Activated CD4-positive, alpha-beta T cell treated with anti-CD3 and anti-CD28 coated beads, Interleukin-2, amount 50 U/mL, for 16 hours (primary cell): ENCODE measurements at regions not wholly inside any gene's neighbourhood (a gene's known extent, or its start where the extent isn't known, plus 50 kb on each side); places are given as distances from the start of the nearest gene placed in this dataset.
"Not testable (repeated sequence)": the region's sequence is repeated elsewhere in the genome, so short reads cannot be mapped to it uniquely, and the experiment has no call there.

ENCODE experiments used
- DNase-seq: peaks from one replicate; pipeline ENCODE4 v3.0.0-alpha.2; 2020

DNA sequence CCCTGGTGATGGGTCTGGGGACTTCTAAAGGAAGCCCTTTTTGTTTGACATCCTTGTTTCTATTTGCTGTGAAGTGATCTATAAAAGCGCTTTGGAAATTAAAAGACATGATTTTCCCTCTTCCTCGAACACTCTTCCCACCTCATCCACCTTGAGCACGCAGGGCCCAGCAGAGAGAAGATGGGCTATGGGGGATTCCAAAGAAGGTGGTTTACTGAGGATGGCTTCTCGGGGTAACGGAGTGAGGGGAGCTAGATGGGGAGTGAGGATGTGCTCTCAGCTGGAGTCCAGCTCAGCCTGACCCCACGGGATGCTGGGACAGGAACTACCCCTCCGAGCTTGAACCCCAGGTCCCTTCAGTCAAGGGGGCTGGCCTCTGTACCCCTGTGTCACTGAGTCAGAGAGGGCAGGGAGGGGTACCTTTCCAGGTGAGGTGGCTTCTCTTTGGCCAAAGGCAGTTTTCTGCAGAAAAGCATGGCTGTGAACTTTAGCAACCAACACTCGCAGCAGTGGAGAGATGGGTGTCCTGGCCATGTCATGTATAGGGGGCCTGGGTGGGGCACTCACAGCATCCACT lies 180.7 kb upstream of the SMAD3 start:
- no peak for DNase-seq

DNA sequence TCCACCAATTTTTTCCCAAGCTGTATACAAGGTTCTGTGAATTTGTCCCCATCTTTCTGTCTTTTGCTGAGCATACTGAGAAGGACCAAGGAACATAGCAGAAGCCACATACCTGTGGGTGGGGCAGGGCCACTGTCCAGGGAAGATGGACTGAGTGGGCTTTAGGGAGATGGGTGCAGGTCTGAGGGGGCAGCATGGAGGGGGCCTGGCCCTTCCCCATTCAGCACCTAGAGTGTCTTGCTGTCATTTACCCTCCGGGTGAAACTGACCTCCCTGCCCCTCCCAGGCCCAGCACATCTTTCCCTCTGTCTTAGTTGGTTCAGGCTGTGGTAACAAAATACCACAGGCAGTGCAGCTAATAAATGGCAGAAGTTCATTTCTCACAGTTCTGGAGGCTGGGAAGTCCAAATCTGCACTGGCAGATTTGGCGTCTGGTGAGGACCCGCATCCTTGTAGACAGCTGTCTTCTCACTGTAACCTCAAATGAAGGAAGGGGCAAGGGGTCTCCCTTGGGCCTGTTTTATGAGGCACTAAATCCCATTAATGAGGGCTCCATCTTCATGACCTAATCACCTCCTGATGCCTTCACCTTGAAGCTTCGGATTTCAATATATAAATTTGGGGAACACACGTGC lies 180.0 kb upstream of the SMAD3 start:
- no peak for DNase-seq

DNA sequence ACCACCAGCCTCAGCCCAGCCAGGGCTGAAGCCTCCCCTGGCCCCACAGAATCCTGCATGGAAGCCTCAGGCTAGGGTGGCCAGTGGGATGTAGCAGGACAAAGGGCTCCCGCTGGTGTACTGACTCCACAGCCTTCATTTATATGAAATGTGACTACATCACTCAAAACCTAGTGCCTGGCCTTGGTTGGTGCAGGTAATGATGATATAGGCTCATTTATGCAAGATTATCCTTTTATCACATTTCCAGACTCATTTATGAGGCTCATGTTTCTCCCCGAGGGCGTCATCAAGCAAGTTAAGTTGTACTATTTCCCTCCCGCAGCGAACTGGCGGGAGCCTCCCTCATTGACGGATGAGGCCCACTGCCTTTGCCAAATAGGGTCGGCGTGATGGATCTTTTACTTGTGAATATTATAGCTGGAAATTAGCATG lies 179.1 kb upstream of the SMAD3 start:
- DNase-seq: no peak

DNA sequence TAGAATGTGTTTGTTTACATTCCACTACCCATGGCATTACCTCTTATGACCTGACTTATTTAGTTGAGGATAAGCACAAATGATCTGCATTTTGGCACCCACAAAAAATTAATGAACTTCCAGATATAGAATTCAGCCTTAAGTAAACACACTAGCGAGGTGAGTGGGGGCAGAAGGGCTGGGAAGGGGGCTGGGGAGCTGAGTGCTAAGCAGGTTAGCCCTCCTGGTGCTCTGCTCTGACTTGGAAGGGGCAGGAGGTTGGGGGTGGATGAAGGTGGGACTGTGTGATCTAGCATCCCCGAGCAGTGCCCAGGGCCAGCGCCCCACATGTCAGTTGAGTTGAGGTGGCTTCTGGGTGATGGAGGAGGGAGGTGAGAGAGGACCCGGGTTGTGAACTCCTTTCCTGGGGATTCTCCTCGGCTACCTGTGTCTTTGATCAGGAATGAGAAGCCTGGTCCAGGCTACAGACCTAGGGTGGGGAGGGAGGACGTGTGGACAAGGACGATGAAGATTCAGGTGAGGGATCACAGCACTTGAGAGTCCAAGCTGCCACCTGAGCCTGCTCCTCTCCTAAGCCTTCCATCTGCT lies 178.6 kb upstream of the SMAD3 start:
- DNase-seq: no peak

DNA sequence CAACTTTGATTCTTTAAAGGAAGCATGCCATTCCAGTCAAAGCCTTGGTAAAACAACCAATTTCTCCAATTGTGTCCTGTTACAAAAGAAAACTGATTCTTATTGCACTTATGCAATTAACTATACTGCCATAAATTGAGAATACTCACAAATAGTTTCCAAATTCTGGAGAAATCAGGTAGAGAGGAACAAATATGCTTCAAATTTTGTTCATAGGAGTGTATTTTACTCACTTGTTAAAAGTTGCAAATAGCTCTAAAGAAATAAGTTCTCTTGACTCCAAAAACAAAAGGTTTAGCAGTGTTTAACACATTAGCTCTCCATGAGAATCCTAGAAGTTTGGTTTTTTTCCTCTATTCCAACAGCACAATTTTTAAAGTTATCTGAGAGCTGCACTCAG lies 176.1 kb upstream of the SMAD3 start:
- not testable (repeated sequence) for DNase-seq

DNA sequence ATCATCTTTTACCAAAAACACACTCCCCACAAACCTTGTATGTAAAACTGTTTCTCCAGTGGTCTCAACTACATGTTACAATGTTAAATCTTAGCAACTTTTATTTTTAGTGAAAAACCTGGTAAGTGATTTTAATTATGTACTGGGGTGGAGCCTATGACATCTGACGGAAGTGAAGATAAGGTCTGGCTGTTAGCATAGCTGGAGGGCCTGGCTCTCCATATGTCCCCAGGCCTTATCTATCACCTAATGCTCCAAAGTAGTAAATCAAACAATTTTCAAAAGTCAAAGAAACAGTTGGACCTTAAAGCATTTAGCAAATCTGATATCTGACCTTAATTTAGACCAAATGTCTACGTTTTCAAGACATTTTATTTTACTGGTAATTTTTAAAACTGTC lies 173.6 kb upstream of the SMAD3 start:
- no peak for DNase-seq

DNA sequence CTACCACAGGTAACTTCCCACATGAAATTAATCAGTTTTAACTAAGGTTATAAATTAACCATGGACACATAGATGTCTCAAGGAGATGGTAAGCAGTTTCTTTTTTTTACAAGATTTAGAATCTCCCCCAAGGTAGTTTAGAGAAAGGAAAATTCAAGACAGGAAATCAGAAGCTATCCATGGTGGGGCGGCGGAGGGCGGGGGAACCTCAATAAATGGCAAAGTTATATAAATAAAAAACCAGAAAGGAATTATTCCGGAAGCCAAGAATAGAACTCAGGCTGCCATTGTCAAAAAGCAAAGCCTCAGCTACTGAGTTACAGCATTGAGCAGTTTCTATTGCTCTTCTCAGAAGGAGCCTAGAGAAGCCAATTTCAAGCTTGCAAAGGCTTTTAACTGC lies 172.1 kb upstream of the SMAD3 start:
- no peak for DNase-seq

DNA sequence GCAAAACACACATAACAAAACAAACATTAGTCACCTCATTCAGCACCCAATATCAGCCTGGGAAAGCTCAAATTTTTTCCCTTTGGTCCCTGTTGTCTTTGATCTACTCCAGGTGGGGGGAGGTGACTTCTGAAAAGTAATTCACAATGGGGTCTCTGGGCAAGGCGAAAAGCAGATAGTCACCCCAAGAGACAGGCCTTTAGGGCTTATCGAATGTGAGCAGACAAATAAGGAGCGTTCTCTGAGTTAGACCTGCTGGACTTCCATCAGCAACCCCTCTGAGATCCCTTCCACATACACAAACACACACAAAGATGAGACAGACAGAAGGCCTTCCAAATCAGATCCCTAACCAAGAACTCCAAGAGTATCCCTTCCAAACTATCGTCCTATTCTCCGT lies 171.0 kb upstream of the SMAD3 start:
- DNase-seq: no peak

DNA sequence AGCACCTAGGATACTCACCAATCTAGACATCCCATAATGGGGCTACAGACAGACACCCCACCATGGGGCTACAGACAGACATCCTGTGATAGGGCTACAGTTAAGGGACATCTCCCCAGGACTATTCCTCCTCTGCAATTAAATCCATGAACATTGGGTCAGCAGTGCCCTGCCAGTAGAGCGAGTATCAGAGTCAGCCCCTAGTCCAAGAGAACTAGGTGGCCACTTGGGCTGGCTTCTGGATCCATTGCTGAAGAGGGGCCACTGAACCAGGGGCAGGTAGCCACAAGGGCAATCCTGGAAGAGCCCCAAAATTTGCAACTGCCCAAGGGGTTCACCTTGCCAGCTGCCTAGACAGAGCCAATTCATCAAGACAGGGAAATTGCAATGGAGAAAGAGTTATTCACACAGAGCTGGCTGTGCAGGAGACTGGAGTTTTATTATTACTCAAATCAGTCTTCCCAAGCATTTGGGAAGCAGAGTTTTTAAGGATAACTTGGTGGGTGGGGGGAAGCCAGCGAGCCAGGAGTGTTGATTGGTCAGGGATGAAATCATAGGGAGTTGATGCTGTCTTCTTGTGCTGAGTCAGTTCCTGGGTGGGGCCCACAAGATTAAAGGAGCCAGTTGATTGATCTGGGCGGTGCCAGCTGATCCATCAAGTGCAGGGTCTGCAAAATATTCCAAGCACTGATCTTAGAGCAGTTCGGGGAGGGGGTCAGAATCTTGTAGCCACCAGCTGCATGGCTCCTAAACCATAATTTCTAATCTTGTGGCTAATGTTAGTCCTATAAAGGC lies 170.2 kb upstream of the SMAD3 start:
- no peak for DNase-seq

DNA sequence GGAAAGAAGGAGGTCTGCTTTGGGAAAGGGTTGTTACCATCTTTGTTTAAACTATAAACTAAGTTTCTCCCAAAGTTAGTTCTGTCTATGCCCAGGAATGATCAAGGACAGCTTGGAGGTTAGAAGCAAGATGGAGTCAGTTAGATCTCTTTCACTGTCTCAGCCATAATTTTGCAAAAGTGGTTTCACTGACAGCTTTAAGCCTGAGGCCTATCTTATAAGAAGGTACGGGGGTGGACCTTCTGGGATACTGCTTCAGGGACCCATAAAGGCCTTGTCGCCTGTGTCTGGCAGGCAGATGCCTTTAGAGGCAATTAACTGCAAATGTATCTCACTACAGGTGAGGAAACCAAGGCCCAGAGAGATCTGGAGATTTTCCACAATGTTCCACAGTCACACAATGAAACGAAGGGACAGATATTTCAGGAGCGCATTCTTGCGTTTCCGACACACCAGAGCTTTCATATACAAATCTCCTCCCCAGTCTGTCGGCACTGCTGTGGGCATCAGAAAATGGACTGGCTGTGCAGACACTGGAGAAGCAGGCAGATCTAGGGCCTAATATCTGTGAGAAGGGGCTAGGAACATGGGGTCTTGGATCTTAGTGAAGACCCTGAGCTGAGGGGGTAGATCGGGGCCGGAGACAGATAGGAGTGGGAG lies 169.5 kb upstream of the SMAD3 start:
- DNase-seq: no peak

DNA sequence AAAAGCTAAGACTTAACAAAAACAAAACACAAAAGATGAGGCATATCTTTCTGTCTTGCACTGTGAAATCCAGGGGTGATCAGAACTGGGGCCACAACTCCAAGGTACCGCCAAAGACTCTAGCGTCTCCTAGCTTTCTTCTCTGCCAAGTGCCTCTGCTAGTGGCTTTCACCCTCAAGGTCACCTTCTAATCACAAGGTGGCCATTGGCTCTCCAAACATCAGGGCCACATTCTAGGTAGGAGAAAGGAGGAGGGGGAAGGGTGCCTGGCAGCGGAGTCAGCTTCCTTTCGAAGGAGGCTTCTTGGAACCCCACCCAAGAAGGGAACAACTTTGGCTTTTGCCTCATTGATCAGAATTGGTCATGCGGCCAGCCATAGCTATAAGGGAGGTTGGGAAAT lies 168.8 kb upstream of the SMAD3 start:
- DNase-seq: no peak

DNA sequence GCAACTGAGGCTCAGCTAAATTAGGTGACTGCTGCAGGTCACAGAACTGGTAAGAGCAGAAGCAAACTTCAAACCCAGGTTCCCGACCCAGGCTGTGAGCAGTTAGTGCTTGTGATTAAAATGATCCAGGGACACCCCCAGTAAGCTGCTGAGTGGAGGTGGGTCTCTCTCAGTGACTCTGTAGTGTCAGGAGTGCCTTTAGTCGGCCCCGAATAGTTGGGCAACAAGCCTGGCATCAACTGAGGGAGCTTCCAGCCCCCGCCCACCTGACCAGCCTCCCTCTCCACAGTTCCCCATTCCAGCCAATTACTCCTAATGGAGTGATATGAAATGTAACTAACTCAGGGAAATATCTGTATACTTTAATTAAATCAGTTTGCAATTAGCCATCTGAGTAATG lies 168.0 kb upstream of the SMAD3 start:
- no peak for DNase-seq

DNA sequence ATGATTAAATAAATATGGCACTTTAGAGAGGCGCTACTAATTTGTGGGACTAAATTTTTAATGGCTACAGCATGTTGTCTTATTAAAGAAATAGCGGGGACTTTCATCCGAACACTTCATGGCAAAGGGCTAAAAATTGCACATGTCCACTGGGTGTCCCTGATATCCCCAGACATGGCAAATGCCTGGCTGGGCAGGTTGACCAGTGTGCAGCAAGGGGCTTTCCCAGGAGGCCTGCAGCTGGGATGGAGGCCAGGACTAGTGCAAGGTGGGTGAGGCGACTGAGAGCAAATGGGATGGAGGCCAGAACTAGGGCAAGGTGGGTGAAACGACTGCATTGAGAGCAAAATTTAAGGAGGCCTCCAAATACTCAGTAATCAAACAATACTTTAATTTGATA lies 167.4 kb upstream of the SMAD3 start:
- DNase-seq: no peak

DNA sequence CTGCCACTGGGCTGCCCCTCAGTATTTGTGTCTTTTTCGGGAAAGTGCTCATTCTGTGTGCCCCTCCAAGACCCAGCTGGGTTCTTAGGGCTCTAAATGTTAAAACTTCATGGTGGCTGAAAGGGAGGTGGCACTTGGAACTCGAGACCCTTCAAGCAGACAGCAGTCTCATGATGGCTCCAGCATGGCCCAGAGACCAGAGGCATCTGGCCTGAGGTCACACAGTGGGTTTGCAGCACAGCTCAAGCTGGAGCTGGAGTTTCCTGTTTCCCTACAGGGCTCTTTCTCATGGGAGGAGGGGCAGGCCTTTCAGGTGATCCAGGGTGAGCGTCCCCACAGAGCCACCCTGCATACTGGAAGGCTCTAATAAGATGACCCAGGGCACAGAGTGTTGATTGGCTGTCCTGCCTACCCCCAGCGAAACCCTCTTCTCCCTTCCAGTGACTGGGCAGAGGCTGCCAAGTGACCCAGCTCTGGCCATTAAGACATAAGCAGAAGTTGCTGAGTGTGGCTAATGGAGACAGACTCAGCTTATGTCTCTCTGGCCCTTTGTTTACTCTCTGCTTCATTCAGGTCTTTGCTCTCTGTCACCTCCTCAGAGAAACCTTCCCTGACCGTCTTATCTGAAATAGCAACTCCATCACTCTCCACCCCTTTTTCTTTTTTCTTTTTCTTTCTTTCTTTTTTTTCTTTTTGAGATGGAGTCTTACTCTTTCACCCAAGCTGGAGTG lies 166.6 kb upstream of the SMAD3 start:
- no peak for DNase-seq

DNA sequence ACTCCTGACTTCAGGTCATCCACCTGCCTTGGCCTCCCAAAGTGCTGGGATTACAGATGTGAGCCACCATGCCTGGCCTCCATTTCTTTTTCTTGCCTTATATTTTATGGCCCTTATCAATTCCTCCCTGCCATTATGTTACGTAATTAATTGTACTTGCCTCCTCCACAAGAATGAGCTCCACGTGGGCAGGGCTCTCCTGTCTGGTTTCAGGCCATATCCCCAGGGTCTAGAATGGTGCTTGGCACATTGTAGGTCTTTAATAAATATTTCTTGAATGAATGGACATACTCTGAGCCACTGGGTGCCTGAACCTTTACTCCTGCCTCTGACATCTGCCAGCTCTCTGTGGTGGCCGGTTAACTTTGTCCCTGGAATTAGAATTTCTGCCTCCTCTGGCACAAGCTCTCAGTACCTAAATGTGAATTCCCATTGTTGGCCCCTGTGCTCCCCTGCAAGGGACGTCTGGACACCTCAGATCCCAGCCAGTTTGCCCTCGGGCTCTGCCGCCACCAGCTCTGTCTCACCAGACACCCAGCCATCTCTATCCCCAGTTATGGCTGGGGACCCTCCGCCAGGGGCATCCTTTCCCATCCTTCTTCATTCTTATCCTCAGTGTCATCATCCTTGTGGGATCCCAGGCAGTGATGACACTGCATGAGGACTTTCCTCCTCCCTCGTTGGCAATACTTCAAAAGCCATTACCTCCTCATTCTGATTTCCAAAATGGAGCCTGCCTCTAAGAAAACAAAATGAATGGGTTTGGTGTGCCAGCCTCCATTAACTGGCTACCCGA lies 165.6 kb upstream of the SMAD3 start:
- no peak for DNase-seq

DNA sequence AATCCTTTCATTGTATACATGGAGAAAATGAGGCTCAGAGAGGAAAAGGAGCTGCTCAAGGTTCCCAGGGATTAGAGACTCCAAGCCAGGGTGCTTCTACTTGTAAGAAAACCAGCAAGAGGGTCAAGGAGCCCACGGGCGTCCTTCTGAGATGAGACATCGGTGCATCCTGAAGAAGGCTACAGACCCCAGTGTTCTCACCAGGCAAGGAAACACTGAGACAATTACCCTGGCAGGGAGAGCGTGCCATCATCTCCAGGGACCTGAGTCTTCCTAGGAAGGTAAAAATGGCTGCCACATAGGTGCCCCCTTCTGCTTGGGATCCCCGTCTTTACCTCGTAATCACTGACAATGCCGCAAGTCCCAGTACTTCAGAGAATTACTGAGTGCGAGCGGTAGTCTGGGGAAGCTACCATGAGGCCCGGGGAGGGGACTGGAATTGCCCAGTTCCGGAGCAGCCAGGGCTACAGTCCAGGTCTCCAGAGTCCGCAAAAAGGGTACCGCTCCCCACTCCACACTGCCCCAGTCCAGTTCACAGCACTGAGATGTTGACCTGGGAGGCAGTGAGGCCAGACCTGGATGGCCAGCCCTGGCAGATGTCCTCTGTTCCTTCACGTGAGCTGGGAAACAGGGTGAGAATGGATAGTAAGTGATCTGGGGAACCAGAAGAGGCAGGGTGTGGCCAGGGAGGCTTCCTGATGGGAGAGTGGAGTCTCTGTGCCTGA lies 164.7 kb upstream of the SMAD3 start:
- DNase-seq: no peak

DNA sequence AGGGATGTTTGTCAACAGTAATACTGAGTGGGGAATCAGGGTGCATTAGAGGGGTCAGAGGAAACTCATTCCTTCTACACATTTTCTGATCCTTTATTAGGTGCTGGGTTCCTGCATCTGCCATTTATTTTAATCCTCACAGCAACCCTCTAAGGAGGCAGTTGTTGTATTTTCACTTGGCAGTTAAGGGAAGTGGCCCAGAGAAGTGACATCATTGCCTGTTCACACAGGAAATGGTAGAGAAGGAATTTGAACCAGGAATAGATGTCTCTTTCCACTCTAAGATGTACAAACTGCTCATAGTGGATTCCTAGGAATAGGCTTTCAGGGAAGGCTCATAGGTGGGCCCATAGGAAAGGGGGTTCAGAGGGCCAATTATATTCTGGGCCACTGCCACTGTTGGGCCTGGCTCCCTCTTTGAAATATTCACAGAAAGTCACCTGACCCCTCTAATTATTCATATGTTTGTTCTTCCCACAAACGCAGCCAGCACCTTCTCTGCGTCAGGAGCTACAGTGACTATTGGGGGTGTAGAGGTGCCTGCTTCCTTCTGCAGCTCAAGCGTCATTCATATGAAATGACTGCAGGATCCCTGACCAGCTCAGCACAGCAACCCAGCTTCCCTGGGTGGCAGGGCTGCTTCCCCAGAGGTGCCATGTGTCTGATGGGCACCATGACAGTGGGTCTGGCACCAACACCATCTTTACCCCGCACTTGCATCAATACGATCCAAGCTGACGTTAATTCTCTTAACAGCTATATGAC lies 163.9 kb upstream of the SMAD3 start:
- no peak for DNase-seq

DNA sequence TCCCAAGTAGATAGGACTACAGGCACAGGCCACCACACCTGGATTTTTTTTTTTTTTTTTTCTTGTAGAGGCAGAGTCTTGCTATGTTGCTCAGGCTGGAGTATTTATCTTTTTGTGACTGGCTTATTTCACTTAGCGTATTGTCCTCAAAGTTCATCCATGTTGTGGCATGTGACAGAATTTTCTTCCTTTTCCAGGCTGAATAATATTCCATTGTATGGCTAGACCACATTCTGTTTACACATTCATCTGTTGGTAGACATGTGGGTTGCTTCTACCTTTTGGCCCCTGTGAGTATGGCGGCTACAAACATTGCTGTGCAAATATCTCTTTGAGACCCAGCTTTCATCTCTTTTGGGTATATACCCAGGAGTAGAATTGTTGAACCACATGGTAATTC lies 160.2 kb upstream of the SMAD3 start:
- DNase-seq: no peak

DNA sequence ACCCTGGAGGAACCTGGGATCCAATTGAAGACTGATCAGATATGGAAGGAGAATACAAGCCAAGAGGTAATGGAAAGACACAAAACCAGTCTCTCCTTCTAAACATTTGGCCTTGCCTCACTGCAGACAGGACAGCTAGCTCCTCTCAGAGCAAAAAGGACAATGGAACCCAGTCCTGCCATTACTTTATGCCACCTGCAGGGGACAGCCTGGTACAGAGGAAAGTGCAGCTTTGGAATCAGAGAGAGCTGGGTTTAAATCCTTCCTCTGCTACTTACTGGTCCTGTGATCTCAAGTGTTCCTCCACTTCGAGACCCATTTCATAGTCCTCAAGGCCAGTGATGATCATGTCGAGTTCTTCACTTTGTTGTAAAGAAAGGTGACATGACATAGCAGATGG lies 159.4 kb upstream of the SMAD3 start:
- DNase-seq: no peak
